OCI-LY3 (cell line): ENCODE measurements at regions not wholly inside any gene's neighbourhood (a gene's known extent, or its start where the extent isn't known, plus 50 kb on each side); places are given as distances from the start of the nearest gene placed in this dataset.
"Not testable (repeated sequence)": the region's sequence is repeated elsewhere in the genome, so short reads cannot be mapped to it uniquely, and the experiment has no call there.

Experiments
- H2AFZ ChIP-seq: fragments of 200-600, 300-600 bp; shearing (Covaris generic); 2 replicates; pipeline ENCODE4 v1.6.0; 2014; ENCODE audit warnings: antibody characterized with exemption, low read depth, low read length
- H3K27ac ChIP-seq: fragments of 200-600, 300-600 bp; sonication (generic); 2 replicates; pipeline ENCODE4 v1.5.1; 2014; ENCODE audit warnings: mild to moderate bottlenecking, low read length, moderate library complexity, mixed read lengths
- H3K27me3 ChIP-seq: fragments of 200-600, 300-600 bp; sonication (generic); 2 replicates; pipeline ENCODE4 v1.6.1; 2014; ENCODE audit warnings: low read depth, low read length, mixed read lengths
- H3K36me3 ChIP-seq: fragments of 200-600, 300-600 bp; sonication (generic); replicated peaks from 2 replicates; pipeline ENCODE3; 2014; ENCODE audit warnings: low read depth, low read length, mixed read lengths
- H3K4me1 ChIP-seq: fragments of 300-600, 200-600 bp; sonication (generic); 2 replicates; pipeline ENCODE4 v1.6.1; 2014; ENCODE audit warnings: low read length, mixed read lengths
- H3K4me2 ChIP-seq: fragments of 200-600, 300-600 bp; sonication (generic); 2 replicates; pipeline ENCODE4 v1.6.1; 2014; ENCODE audit warnings: low read length, mixed read lengths
- H3K4me3 ChIP-seq: fragments of 300-600, 200-600 bp; sonication (generic); 2 replicates; pipeline ENCODE4 v1.5.1; 2014; ENCODE audit warnings: antibody characterized with exemption, mild to moderate bottlenecking, low read length, moderate library complexity
- H3K79me2 ChIP-seq: fragments of 300-600, 200-600 bp; shearing (Covaris generic); 2 replicates; pipeline ENCODE4 v1.6.1; 2014; ENCODE audit warnings: mild to moderate bottlenecking, low read length, mixed read lengths
- H3K9ac ChIP-seq: fragments of 300-600, 200-600 bp; shearing (Covaris generic); 2 replicates; pipeline ENCODE4 v1.6.0; 2014; ENCODE audit warnings: mild to moderate bottlenecking, low read length, moderate library complexity
- H3K9me3 ChIP-seq: fragments of 200-600, 300-600 bp; shearing (Covaris generic); 2 replicates; pipeline ENCODE4 v1.6.1; 2014; ENCODE audit warnings: low read length, mixed read lengths; ENCODE audit not compliant: insufficient read depth
- H4K20me1 ChIP-seq: fragments of 200-600, 300-600 bp; sonication (generic); 2 replicates; pipeline ENCODE4 v1.6.1; 2016; ENCODE audit warnings: low read length, mixed read lengths; ENCODE audit not compliant: insufficient read depth
- CTCF ChIP-seq: fragments of 200-600, 300-600 bp; sonication (generic); IDR thresholded peaks from 2 replicates; pipeline ENCODE4 v1.5.1; 2014; ENCODE audit warnings: antibody characterized with exemption, low read length, low read depth
- EZH2phosphoT487 ChIP-seq: fragments of 200-600 bp; shearing (Covaris generic); IDR thresholded peaks from 2 replicates; pipeline ENCODE4 v1.6.1; 2018; ENCODE audit warnings: antibody characterized with exemption, mixed run types, low read depth

GRCh38 chrX:25108481-25108880 lies 92.7 kb upstream of the ARX start:
- no peaks in the 10 kb centered on the region for H4K20me1 ChIP-seq

GRCh38 chrX:25105221-25105620 lies 89.5 kb upstream of the ARX start:
- H3K4me3 ChIP-seq = no peak overlapping the region
- no peak for TF ChIP-seq CTCF
- no peak for TF ChIP-seq EZH2phosphoT487
- no peaks in the 10 kb centered on the region for H3K4me1 ChIP-seq
- no peaks in the 10 kb centered on the region for H4K20me1 ChIP-seq
- H3K4me2 ChIP-seq = no peak overlapping the region
- no peaks in the 10 kb centered on the region for H3K36me3 ChIP-seq
- no peak overlapping the region for H3K9ac ChIP-seq
- H3K9me3 ChIP-seq = no peaks in the 10 kb centered on the region
- no peak overlapping the region for H2AFZ ChIP-seq
- H3K79me2 ChIP-seq = no peaks in the 10 kb centered on the region
- H3K27ac ChIP-seq = no peak overlapping the region
- no peaks in the 10 kb centered on the region for H3K27me3 ChIP-seq

More at GRCh38 chrX:25108481-25108880, 92.7 kb upstream of the ARX start:
- H3K9ac ChIP-seq = no peak overlapping the region
- no peak overlapping the region for H3K27ac ChIP-seq
- no peaks in the 10 kb centered on the region for H3K27me3 ChIP-seq
- H3K36me3 ChIP-seq = no peaks in the 10 kb centered on the region
- no peaks in the 10 kb centered on the region for H3K79me2 ChIP-seq
- no peaks in the 10 kb centered on the region for H3K4me1 ChIP-seq
- no peak overlapping the region for H2AFZ ChIP-seq
- H3K4me2 ChIP-seq = no peak overlapping the region
- no peak overlapping the region for H3K4me3 ChIP-seq
- no peaks in the 10 kb centered on the region for H3K9me3 ChIP-seq
- no peak for TF ChIP-seq EZH2phosphoT487

- TF ChIP-seq CTCF = no peak
- no peak for TF ChIP-seq EZH2phosphoT487
- Histone ChIP-seq H3K27me3 (no peaks in the 10 kb centered on the region), H3K79me2 (no peaks in the 10 kb centered on the region), H3K9me3 (no peaks in the 10 kb centered on the region), H3K27ac (no peak overlapping the region), H3K9ac (no peak overlapping the region), H3K4me3 (no peak overlapping the region), H3K4me1 (no peaks in the 10 kb centered on the region), H3K36me3 (no peaks in the 10 kb centered on the region), H3K4me2 (no peak overlapping the region), H4K20me1 (no peaks in the 10 kb centered on the region), H2AFZ (no peak overlapping the region)
Measured at GRCh38 chrX:25096522-25097045, 80.8 kb upstream of the ARX start.

- H2AFZ ChIP-seq, H3K4me2 ChIP-seq, H3K4me3 ChIP-seq, H4K20me1 ChIP-seq, H3K79me2 ChIP-seq, H3K27me3 ChIP-seq, H3K4me1 ChIP-seq, H3K27ac ChIP-seq, H3K9me3 ChIP-seq, H3K9ac ChIP-seq, H3K36me3 ChIP-seq: not testable (repeated sequence)
Measured at GRCh38 chrX:25091152-25091551, 75.4 kb upstream of the ARX start.

- no peaks in the 10 kb centered on the region for H3K9me3 ChIP-seq
- no peak overlapping the region for H3K9ac ChIP-seq
- H3K36me3 ChIP-seq = no peaks in the 10 kb centered on the region
- no peak overlapping the region for H2AFZ ChIP-seq
- H4K20me1 ChIP-seq = no peaks in the 10 kb centered on the region
- no peaks in the 10 kb centered on the region for H3K4me1 ChIP-seq
- no peaks in the 10 kb centered on the region for H3K27me3 ChIP-seq
- no peak overlapping the region for H3K27ac ChIP-seq
- no peak for TF ChIP-seq EZH2phosphoT487
- no peak for TF ChIP-seq CTCF
- no peak overlapping the region for H3K4me2 ChIP-seq
- no peaks in the 10 kb centered on the region for H3K79me2 ChIP-seq
- no peak overlapping the region for H3K4me3 ChIP-seq
Measured at GRCh38 chrX:25084446-25084845, 68.7 kb upstream of the ARX start.
